Ishikawa (cell line): ENCODE measurements at regions not wholly inside any gene's neighbourhood (a gene's known extent, or its start where the extent isn't known, plus 50 kb on each side); places are given as distances from the start of the nearest gene placed in this dataset.

Experiments
- CEBPB ChIP-seq: IDR thresholded peaks from 2 replicates; pipeline ENCODE4 v1.6.1; 2012
- CREB1 ChIP-seq: IDR thresholded peaks from 2 replicates; pipeline ENCODE4 v1.6.1; 2012; ENCODE audit warnings: low read depth
- EGR1 ChIP-seq: IDR thresholded peaks from 2 replicates; pipeline ENCODE4 v1.6.1; 2012
- EP300 ChIP-seq: IDR thresholded peaks from 2 replicates; pipeline ENCODE4 v1.6.1; 2012; ENCODE audit warnings: borderline replicate concordance
- FOXM1 ChIP-seq: IDR thresholded peaks from 2 replicates; pipeline ENCODE4 v1.6.1; 2012; ENCODE audit warnings: low read depth, borderline replicate concordance
- MAX ChIP-seq: IDR thresholded peaks from 2 replicates; pipeline ENCODE4 v1.6.1; 2012
- NFIC ChIP-seq: IDR thresholded peaks from 2 replicates; pipeline ENCODE4 v1.6.1; 2012
- RAD21 ChIP-seq: IDR thresholded peaks from 2 replicates; pipeline ENCODE4 v1.6.1; 2012; ENCODE audit warnings: low read depth
- REST ChIP-seq: IDR thresholded peaks from 2 replicates; pipeline ENCODE4 v1.6.1; 2012; ENCODE audit warnings: low read depth, mild to moderate bottlenecking
- TAF1 ChIP-seq: IDR thresholded peaks from 2 replicates; pipeline ENCODE4 v1.6.1; 2012; ENCODE audit warnings: low read depth, mild to moderate bottlenecking
- TCF12 ChIP-seq: IDR thresholded peaks from 2 replicates; pipeline ENCODE4 v1.6.1; 2012; ENCODE audit warnings: low read depth
- TEAD4 ChIP-seq: IDR thresholded peaks from 2 replicates; pipeline ENCODE4 v1.6.1; 2012
- USF1 ChIP-seq: IDR thresholded peaks from 2 replicates; pipeline ENCODE4 v1.6.1; 2012
- YY1 ChIP-seq: IDR thresholded peaks from 2 replicates; pipeline ENCODE4 v1.6.1; 2012; ENCODE audit warnings: low read depth
- ZBTB7A ChIP-seq: IDR thresholded peaks from 2 replicates; pipeline ENCODE4 v1.6.1; 2012; ENCODE audit warnings: low read depth

- no peak for TF ChIP-seq ZBTB7A
- TF ChIP-seq TEAD4, result no peak
- no peak for TF ChIP-seq REST
- no peak for TF ChIP-seq NFIC
- no peak for TF ChIP-seq CEBPB
- no peak for TF ChIP-seq CREB1
- TF ChIP-seq EP300, result no peak
- TF ChIP-seq RAD21, result no peak
- TF ChIP-seq YY1, result no peak
- no peak for TF ChIP-seq FOXM1
- no peak for TF ChIP-seq TCF12
- TF ChIP-seq EGR1, result no peak
- TF ChIP-seq TAF1, result no peak
- TF ChIP-seq MAX, result no peak
- TF ChIP-seq USF1, result no peak
These were observed 267.0 kb downstream of the MREG start for GRCh38 chr2:215746226-215746886.

- TF ChIP-seq REST, result no peak
- TF ChIP-seq CEBPB, result no peak
- no peak for TF ChIP-seq TEAD4
- no peak for TF ChIP-seq NFIC
These were observed 268.0 kb downstream of the MREG start for GRCh38 chr2:215745331-215745730.

GRCh38 chr2:215744514-215744913 is 268.8 kb downstream of the MREG start:
- no peak for TF ChIP-seq TAF1
- no peak for TF ChIP-seq TCF12
- TF ChIP-seq CREB1, result no peak
- TF ChIP-seq RAD21, result no peak
- TF ChIP-seq NFIC, result no peak
- TF ChIP-seq FOXM1, result no peak
- no peak for TF ChIP-seq MAX
- TF ChIP-seq REST, result no peak
- TF ChIP-seq YY1, result no peak
- no peak for TF ChIP-seq USF1
- TF ChIP-seq CEBPB, result no peak
- no peak for TF ChIP-seq ZBTB7A
- no peak for TF ChIP-seq EP300

- TF ChIP-seq USF1, result no peak
- no peak for TF ChIP-seq RAD21
- no peak for TF ChIP-seq MAX
- TF ChIP-seq EP300, result no peak
- no peak for TF ChIP-seq EGR1
- TF ChIP-seq CEBPB, result no peak
- TF ChIP-seq TEAD4, result no peak
- TF ChIP-seq ZBTB7A, result no peak
These were observed 270.3 kb downstream of the MREG start for GRCh38 chr2:215743066-215743465.
